GM18868 (cell line): ENCODE measurements at regions not wholly inside any gene's neighbourhood (a gene's known extent, or its start where the extent isn't known, plus 50 kb on each side); places are given as distances from the start of the nearest gene placed in this dataset.
"Not testable (repeated sequence)": the region's sequence is repeated elsewhere in the genome, so short reads cannot be mapped to it uniquely, and the experiment has no call there.

ENCODE experiments used
- ATAC-seq: cut with Tn5 transposase; IDR thresholded peaks from one replicate; pipeline ENCODE4 v1.9.1; 2021; ENCODE audit warnings: mild to moderate bottlenecking, moderate library complexity; ENCODE audit not compliant: unreplicated experiment

DNA sequence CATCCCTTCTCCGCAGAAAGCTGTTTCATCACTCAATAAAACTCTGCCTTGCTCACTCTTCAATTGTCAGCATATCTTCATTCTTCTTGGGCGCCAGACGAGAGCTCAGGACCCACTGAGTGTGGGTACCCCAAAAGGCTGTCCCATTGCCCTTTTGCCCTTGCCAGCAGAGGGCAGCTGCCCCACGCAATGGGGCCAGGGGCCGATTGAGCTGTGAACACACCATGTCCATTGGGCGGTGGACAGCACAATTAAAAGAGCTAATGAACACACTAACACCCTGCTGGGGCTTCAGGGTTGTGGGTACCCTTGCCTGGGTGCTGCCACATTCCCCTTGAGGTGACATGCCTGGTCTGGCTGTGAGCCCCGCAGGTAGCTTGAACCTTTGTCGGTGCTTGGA lies 487.2 kb upstream of the NUDT12 start:
- no peak for ATAC-seq

DNA sequence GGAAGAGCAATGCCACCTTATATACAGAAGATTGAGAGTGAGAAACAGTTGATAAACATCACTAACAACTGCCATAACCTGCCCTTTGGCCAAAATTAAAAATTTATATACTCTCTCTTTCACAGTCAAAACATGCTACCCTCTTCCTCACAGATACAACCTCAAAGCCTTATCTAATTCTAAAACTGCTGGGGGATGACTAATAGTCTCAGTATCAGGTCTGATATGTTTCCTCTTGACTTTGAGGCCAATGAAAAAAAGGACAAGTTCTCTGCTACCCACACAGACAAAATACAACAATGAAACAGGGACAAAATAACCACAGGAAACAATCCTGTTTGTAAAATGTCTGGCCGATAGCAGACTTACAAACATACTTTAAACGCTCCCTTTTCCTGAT lies 485.6 kb upstream of the NUDT12 start:
- peak; percentile 79 for ATAC-seq

DNA sequence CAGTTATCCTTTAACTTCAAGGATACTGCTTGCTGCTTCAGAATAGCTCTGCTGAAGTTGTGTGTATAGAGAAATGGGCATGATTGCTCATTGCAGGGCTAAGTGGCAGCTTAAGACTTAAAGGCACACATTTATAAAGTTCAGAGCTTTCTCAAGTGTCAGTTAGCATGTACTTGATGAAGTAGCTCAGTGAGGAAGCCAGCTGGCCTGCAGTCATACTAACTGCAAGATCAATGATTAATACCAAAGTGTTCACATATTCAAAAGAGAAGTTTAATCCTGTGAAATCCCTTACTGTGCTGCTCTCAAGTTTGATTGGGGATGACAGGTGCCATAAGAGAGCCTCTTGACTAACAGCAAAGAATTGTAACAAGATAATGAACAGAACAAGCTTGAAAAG lies 483.4 kb upstream of the NUDT12 start:
- ATAC-seq: no peak

DNA sequence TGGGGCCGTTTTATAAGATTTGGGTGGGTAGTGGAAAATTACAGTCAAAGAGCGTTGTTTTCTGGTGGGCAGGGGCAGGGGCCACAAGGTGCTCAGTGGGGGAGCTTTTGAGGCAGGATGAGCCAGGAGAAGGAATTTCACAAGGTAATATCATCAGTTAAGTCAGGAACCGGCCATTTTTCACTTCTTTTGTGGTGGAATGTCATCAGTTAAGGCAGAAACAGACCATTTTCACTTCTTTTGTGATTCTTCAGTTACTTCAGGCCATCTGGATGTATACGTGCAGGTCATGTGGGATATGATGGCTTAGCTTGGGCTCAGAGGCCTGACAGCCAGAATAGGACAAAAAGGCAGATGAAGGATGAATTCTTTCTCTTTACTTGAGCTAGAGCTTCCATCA lies 477.3 kb upstream of the NUDT12 start:
- not testable (repeated sequence) for ATAC-seq

DNA sequence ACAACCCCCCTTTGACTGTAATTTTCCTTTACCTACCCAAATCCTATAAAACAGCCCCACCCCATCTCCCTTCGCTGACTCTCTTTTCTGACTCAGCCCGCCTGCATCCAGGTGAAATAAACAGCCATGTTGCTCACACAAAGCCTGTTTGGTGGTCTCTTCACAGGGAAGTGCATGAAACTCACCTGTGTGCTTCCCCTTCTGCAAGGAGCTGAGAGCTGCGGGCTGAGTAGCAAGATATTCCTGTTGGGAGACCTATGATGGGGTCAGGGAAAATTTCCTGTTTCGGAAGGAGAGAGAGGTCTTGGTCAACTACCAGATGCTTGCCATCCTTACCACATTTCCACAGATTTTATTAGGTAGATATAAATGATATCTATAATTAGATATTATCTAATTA lies 474.5 kb upstream of the NUDT12 start:
- ATAC-seq: not testable (repeated sequence)

DNA sequence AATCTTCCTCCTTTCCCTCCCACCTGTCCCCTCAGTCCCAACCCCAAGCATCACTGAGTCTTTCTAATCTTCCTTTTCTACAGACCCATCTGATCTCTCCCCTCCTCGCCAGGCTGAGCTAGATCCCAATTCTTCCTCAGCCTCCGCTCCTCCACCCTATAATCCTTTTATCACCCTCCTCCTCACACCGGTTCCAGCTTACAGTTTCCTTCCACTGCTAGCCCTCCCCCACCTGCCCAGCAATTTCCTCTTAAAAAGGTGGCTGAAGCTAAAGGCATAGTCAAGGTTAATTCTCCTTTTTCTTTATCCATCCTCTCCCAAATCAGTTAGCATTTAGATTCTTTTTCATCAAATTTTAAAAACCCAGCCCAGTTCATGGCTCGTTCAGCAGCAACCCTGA lies 470.6 kb upstream of the NUDT12 start:
- not testable (repeated sequence) for ATAC-seq

DNA sequence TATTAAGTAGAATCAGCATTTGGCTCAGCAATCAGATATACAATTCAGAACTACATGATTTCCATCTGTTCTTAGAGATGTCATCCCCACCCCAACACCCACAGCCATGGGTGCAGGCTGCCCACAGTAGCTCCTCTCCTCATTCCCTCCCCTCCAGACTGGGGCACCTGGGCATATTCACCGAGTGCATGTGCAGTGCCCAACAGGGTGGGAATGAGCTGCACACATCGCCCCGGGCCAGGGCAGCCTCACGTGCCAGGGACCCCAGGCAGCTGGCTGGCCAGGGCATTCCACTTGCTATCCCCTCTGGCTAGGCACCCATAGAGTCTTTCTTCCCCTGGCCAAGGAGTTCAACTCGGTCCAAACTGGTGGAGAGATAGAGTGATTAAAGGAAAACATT lies 461.9 kb upstream of the NUDT12 start:
- ATAC-seq: no peak

DNA sequence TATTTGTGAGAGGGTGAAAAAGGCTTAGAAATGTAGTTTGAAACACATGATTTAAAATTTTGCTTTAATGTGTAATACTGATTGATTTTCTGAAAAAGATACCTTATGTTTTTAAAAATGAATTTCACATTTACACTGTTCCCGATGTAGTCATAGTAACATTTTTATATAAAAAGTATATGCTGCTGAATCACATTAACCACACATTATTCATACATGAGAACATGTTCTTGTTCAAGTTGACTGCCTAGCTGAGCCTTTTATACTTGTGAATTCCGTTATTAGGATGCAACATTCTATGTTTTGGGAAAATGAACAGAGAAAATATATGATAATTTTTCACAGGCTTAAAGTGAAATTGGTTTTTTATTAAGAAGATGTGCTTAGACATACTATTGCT lies 461.1 kb upstream of the NUDT12 start:
- no peak for ATAC-seq

DNA sequence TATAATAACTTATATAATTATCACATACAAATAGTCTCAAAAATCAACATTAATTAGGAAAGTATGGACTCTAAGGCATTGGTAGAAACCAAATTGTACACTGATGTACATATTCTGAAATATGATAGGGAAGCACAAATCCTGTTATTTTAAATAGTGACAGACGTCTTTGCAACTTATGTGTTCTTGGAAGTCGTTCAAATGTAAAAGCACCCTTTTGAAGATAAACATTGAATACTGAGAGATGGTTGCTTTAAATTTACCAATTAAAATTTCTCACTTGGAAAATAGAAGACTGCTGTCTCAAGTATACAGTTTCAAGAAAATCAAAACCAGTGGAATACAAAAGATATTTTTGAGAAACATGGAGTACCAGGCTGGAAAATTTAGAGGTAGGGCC lies 457.4 kb upstream of the NUDT12 start:
- ATAC-seq: no peak

DNA sequence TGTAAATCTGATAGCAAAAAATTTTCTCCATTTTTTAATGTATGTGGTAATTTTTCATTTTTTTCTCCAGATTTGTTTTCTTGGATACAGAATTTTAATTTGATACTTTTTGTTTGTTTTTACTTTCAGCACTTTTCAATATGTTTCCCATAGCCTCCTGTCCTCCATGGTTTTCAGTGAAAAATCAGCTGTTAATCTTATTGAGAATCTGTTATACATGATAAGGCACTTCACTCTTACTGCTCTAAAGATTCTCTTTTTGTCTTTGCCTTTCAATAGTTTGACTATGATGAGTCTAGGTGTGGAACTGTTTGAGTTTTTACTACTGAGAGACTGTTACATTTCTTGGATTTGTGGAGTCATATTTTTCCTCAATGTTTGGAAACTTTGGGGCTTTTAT lies 455.7 kb upstream of the NUDT12 start:
- ATAC-seq: no peak

DNA sequence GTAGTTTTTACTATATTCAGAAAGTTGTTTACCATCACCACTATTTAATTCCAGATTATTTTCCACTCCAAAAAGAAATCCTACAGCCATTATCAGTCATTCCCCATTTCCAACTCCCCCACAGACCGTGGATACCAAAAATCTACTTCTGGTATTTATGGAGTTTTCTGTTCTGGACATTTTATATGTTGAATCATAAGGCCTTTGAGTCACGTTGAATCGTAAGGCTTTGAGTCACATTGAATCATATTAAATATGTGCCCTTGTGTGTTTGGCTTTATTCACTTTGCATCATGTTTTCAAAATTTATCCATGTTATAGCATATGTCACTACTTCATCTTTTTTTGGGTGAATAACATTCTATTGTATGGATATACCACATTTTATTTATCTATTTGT lies 454.1 kb upstream of the NUDT12 start:
- ATAC-seq: no peak

DNA sequence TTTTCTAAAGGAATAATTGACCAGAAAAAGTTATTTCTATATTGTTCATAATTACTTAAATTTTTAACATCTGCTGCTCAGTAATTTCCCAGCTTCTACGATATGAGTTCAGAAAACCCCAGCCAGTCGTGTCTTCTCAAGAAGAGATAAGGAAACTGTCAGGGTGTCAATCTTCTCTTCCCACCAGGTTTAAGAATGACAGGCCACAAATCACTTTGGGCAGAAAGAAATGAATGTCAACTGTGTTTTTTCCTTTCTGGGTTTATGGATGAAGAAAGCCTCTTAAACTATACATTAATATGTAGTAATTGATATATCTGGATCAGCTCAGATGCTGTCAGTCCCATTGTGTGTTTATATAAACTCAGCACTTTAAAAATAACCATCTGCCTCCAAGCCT lies 453.2 kb upstream of the NUDT12 start:
- no peak for ATAC-seq

DNA sequence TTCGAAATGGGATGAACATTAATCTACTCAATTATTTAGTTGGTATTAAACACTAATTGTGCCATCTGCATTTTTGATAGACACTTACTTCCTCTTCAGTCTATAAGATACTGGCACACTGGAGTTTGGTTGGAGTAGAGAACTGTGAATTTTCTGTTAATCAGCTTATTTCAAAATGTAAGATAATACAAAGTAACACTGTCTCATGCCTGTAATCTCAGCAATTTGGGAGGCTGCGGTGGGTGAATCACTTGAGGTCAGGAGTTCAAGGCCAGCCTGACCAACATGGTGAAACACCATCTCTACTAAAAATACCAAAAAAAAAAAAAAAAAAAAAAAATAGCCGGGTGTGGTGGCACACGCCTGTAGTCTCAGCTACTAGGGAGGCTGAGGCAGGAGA lies 440.2 kb upstream of the NUDT12 start:
- not testable (repeated sequence) for ATAC-seq

DNA sequence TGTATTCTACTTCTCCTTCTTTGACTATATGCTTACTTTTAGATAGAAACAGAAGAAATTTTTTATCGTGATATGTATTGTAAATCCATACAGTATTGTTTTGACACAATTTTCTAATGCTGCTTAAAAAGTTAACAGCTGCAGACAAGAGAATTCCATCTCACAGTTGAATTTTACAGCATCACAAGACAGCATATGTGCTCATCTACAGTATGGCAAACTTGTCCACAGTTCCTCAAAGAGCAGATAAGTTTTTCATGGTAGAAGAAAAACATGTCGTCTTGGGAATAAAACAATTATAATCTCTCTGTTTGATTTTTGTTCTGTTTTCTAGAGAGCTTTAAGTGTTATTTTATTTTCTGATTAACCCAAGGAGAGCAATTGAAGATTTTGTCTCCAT lies 438.5 kb upstream of the NUDT12 start:
- ATAC-seq: no peak

DNA sequence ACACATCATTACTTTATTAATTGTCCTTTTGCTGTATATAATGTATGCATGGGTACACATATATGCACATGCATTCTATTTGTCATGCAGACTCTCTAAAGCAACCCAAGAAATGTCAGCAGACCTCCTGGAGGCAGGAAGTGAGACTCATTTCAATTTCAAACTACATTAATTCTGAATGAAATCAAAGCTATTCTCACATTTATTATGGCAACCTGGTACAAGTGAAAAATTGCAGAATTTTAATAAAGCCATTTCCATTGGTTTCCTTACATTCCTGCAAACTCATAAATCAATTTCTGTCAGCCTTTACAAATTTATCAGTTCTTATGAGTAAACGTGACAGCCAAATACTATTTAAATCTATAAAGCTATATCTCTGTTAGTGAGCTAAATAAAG lies 430.4 kb upstream of the NUDT12 start:
- no peak for ATAC-seq

DNA sequence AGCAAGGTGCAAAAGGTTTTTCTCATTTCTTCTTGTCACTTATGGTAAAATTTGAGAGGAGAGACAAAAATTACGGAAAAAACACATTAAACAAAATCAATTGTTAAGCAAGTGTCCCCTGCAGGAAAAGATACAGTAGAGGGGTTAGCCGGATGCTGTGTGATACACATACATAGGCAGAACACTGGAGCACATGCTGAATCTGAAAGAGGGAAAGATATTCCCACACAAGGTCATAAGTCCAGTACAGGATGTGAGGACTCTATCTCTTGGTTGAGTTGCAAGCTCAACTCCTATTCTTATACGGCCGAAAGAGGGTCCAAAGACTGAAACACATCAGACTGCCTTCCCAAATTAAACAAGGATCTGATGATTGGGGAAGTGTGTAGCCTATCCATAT lies 427.5 kb upstream of the NUDT12 start:
- no peak for ATAC-seq

DNA sequence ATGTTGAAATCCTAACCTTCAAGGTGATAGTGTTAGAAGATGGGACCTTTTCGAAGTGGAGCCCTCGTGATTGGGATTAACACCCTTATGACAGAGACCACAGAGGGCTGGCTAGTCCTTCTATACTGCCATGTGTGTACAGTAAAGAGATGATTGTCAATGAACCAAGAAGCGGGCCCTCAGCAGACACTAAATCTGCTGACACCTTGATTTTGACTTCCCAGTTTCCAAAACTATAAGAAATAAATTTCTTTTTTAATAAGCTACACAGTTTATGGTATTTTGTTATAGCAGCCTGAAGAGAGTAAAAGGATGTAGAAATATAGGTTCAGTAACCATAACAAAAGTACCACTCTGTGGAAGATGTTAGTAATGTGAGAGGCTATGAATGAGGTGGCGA lies 419.0 kb upstream of the NUDT12 start:
- no peak for ATAC-seq

DNA sequence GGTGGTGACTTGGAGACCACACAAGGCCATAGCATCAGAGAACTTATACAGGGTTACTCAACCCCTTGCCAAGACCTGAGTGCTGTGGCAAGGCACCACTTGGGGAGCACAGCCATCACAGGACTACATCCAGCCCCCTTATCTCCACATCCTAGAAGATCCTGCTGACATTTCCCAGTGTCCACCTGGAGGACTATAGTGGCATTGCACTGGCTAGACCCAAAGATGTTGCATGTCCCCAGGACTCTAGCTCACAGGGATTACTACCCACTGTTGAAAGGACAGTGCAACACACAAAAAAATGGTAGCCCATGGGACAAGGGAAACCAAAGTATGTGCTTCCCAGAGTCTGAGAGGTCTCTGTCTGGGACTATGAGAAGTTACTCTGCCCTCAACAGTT lies 411.1 kb upstream of the NUDT12 start:
- peak; percentile 46 for ATAC-seq

DNA sequence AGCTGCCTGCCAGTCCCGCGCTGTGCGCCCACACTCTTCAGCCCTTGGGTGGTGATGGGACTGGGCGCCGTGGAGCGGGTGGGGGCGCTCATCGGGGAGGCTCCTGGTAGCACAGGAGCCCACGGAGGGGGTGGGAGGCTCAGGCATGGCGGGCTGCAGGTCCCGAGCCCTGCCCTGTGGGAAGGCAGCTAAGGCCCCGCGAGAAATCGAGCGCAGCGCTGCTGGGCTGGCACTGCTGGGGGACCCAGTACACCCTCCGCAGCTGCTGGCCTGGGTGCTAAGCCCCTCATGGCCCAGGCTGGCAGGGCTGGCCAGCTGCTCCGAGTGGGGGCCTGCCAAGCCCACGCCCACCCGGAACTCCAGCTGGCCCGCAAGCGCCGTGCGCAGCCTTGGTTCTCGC lies 403.7 kb upstream of the NUDT12 start:
- ATAC-seq: not testable (repeated sequence)

DNA sequence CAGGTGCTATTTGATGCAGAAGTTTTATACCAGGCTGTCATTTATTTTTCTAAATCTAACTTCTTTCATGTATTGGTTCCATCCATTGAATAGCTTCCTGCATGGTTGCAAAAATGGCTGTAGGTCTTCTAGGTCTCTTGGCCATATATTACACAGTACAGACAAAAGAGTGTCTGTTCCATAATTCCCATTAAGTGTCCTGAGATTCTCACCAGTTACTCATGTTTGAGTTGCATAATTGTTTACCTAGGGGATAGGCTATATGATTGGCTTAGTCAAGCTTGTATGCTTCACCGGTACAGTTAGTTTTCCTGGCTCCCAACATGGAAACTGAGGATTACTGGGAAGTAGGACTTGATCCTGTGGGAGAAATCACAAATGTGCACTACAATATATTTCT lies 399.4 kb upstream of the NUDT12 start:
- ATAC-seq: no peak

DNA sequence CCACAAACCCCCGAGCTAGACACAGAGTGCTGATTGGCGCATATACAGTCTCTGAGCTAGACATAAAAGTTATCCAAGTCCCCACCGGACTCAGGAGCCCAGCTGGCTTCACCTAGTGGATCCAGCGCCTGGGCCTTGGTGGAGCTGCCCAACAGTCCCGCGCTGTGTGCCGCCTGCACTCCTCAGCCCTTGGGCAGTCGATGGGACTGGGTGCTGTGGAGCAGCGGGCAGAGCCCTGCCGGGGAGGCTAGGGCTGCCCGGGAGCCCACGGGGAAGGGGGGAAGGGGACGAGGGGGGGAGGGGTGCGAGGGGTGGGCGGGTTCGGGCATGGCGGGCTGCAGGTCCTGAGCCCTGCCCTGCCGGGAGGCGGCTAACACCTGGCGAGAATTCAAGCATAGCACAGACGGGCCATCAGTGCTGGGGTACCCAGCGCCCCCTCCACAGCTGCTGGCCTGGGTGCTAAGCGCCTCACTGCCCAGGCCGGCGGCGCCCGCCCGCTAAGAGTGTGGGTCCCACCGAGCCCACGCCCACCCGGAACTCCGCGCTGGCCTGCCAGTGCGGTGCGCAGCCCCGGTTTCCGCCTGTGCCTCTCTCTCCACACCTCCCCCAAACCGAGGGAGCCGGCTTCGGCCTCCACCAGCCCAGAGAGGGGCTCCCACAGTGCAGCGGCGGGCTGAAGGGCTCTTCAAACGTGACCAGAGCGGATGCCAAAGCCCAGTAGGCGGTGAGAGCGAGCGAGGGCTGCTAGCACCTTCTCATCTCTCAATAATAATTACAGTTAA lies 391.2 kb upstream of the NUDT12 start:
- no peak for ATAC-seq

DNA sequence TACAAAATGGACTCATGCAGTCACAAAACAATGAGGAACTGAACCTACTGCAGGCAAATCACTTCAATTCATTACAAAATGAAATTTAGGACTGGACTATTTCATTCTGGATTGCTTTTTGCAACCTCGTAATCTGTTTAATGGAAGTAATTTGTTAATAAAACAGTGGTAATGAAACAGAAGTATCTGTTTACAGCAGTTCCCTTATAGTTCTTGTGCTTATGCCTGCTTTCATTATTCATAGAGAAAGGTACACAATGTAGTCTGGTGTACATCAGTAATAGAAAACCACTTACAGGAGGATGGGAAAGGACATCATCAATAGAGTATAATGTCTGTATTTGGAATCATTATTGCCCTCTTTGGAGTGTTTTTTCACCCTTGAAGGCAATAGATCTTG lies 389.2 kb upstream of the NUDT12 start:
- ATAC-seq: no peak

DNA sequence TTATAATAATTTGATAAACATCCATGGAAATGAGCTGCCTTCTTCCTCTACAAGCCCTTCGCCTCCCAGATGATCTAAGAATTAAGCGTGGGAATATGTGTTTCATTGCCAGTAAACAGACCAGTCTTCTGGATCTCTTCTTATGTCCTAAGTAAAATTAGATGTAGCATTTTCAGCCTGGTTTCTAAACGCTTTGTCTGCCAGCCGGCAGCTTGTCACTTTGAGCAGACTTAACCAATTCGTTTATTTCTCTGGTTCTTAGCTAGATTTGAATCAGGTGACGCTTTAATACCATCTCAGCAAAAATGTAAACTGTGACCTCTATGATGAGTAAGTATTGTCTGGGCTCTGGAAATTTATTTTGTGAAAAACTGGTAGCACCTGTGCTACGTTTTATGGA lies 380.6 kb upstream of the NUDT12 start:
- ATAC-seq: no peak
